GM12878 (cell line): ENCODE measurements at regions not wholly inside any gene's neighbourhood (a gene's known extent, or its start where the extent isn't known, plus 50 kb on each side); places are given as distances from the start of the nearest gene placed in this dataset.

Source experiments
- ATAC-seq: fragments of 200-7000 bp; cut with Tn5 transposase; 3 replicates; pipeline ENCODE4 v1.9.1; 2020; ENCODE audit warnings: mild to moderate bottlenecking, moderate library complexity
- BruUV-seq: library from RNA; stranded (reverse); fragments of 400-500 nt; replicated peaks from 2 replicates; lab custom pipeline; 2021; lab: Mats Ljungman, UMichigan
- CTCF ChIA-PET: fragments of 300-600 bp; sonication (Branson Sonifier 250); formaldehyde crosslinking; extraction: SDS; loops from one replicate; lab custom pipeline; 2021; ENCODE audit warnings: inconsistent platforms; lab: Yijun Ruan, JAX
- POLR2A ChIA-PET: fragments of 350-600 bp; formaldehyde crosslinking; extraction: SDS; loops from one replicate; lab custom pipeline; 2021; ENCODE audit warnings: inconsistent platforms; lab: Charles Lee
- RAD21 ChIA-PET: fragments of 300-600 bp; sonication (Branson Sonifier 250); formaldehyde crosslinking; loops from one replicate; lab custom pipeline; 2023; ENCODE audit warnings: antibody characterized with exemption; ENCODE audit not compliant: unreplicated experiment; lab: Charles Lee
- SMC1A ChIA-PET: fragments of 300-600 bp; sonication (Branson Sonifier 250); formaldehyde crosslinking; loops from one replicate; lab custom pipeline; 2023; ENCODE audit not compliant: unreplicated experiment, uncharacterized antibody; lab: Charles Lee
- DNase-seq: peaks from one replicate; pipeline ENCODE4 v3.0.0-alpha.2; 2011; ENCODE audit warnings: low read depth, low spot score
- FAIRE-seq: peaks from 3 replicates; lab custom pipeline; 2011; peaks lifted over from hg19 to GRCh38; lab: Jason Lieb, UNC
- H2AFZ ChIP-seq: 2 replicates; pipeline ENCODE4 v1.6.0; 2011; ENCODE audit warnings: low read depth, low read length, control low read depth; ENCODE audit not compliant: control insufficient read depth
- H3K27ac ChIP-seq: 2 replicates; pipeline ENCODE4 v1.5.1; 2011; ENCODE audit warnings: control low read depth; ENCODE audit not compliant: control insufficient read depth, insufficient read depth
- H3K27me3 ChIP-seq, 2 experiments: replicated peaks in 1 of 2; 2 replicates each; pipeline versions ENCODE4 v1.6.0 to v1.6.1; 2011; ENCODE audit warnings: low read length in 1 of 2; ENCODE audit not compliant: control insufficient read depth in 2 of 2, insufficient read depth in 2 of 2
- H3K36me3 ChIP-seq, 2 experiments: 2 replicates each; pipeline ENCODE4 v1.5.1; 2011; ENCODE audit warnings: low read length in 1 of 2; ENCODE audit not compliant: control insufficient read depth in 2 of 2, insufficient read depth in 2 of 2
- H3K4me1 ChIP-seq: 2 replicates; pipeline ENCODE4 v1.6.1; 2011; ENCODE audit warnings: mild to moderate bottlenecking, low read length, moderate library complexity, mixed read lengths; ENCODE audit not compliant: control insufficient read depth, insufficient read depth
- H3K4me2 ChIP-seq: 2 replicates; pipeline ENCODE4 v1.6.0; 2011; ENCODE audit warnings: control low read depth; ENCODE audit not compliant: control insufficient read depth, insufficient read depth
- H3K4me3 ChIP-seq: fragments of 200-600 bp; sonication (generic); 2 replicates; pipeline ENCODE4 v1.5.1; 2016
- H3K79me2 ChIP-seq: 2 replicates; pipeline ENCODE4 v1.6.0; 2011; ENCODE audit warnings: low read length; ENCODE audit not compliant: control insufficient read depth, insufficient read depth
- H3K9ac ChIP-seq: 2 replicates; pipeline ENCODE4 v1.8.0; 2011; ENCODE audit warnings: low read length, control low read depth, mixed read lengths; ENCODE audit not compliant: control insufficient read depth, insufficient read depth
- H3K9me3 ChIP-seq: replicated peaks from 3 replicates; pipeline ENCODE4 v1.5.1; 2011; ENCODE audit warnings: mild to moderate bottlenecking, low read length; ENCODE audit not compliant: control insufficient read depth, insufficient read depth
- H4K20me1 ChIP-seq: 2 replicates; pipeline ENCODE4 v1.6.0; 2011; ENCODE audit not compliant: control insufficient read depth, insufficient read depth
- EGR1 ChIP-seq, 2 experiments: IDR thresholded peaks; 1 replicate in 1 of 2; 2 replicates in 1 of 2; pipeline ENCODE4 v1.6.1; 2011 to 2012; ENCODE audit warnings: low read depth in 2 of 2, low read length in 2 of 2, borderline replicate concordance in 1 of 2, mild to moderate bottlenecking in 1 of 2, moderate library complexity in 1 of 2
- FOXK2 ChIP-seq: fragments of 450-650 bp; IDR thresholded peaks from 2 replicates; pipeline ENCODE4 v1.6.1; 2017; ENCODE audit warnings: mild to moderate bottlenecking, moderate library complexity
- HDAC2 ChIP-seq: fragments of 200-600 bp; sonication (generic); IDR thresholded peaks from 2 replicates; pipeline ENCODE4 v1.6.1; 2017
- JUNB ChIP-seq: IDR thresholded peaks from 2 replicates; pipeline ENCODE4 v1.6.1; 2016; ENCODE audit warnings: antibody characterized with exemption, mild to moderate bottlenecking
- KLF5 ChIP-seq: fragments of 450-650 bp; IDR thresholded peaks from 2 replicates; pipeline ENCODE4 v1.6.1; 2014; ENCODE audit warnings: mild to moderate bottlenecking; ENCODE audit not compliant: partially characterized antibody
- MYB ChIP-seq: fragments of 150-350 bp; IDR thresholded peaks from 2 replicates; pipeline ENCODE4 v1.6.1; 2014; ENCODE audit warnings: mild to moderate bottlenecking, low read depth, low read length, borderline replicate concordance
- NFIC ChIP-seq: IDR thresholded peaks from 2 replicates; pipeline ENCODE4 v1.6.1; 2012; ENCODE audit warnings: low read depth, mild to moderate bottlenecking, inconsistent platforms, low read length, moderate library complexity
- RELA ChIP-seq: fragments of 450-650 bp; IDR thresholded peaks from 2 replicates; pipeline ENCODE4 v1.8.0; 2014; ENCODE audit warnings: borderline replicate concordance; ENCODE audit not compliant: partially characterized antibody
- SREBF2 ChIP-seq: IDR thresholded peaks from 2 replicates; pipeline ENCODE4 v1.6.1; 2012; ENCODE audit warnings: mild to moderate bottlenecking, low read length
- WRNIP1 ChIP-seq: IDR thresholded peaks from 2 replicates; pipeline ENCODE4 v1.6.1; 2011; ENCODE audit warnings: low read depth, low read length, improper control_type of control experiment, borderline replicate concordance
- YBX1 ChIP-seq: fragments of 450-650 bp; IDR thresholded peaks from 2 replicates; pipeline ENCODE4 v1.6.1; 2016; ENCODE audit warnings: antibody characterized with exemption
- WGBS: methylation state at CpG from one replicate; pipeline ENCODE4 v1.1.6; 2016; ENCODE audit warnings: low lambda C conversion rate; ENCODE audit not compliant: insufficient replicate concordance, insufficient coverage; ENCODE audit errors: missing lambda C conversion rate; 5-methylcytosine and 5-hydroxymethylcytosine counted together
- in situ Hi-C: fragments of 300-500 bp; cut with MboI; formaldehyde crosslinking; loops from 9 replicates; pipeline ENCODE4 v1.14.3; 2018; ENCODE audit warnings: mixed read lengths
- intact Hi-C: fragments of 100-400 bp; cut with micrococcal nuclease; formaldehyde crosslinking; loops from one replicate; pipeline ENCODE4 v1.14.2; 2022; ENCODE audit not compliant: unreplicated experiment
- TF ChIP-seq, protein P1 (sequence below): fragments of 450-650 bp; formaldehyde crosslinking; IDR thresholded peaks from 2 replicates; pipeline ENCODE4 v1.4.0; 2022; ENCODE audit warnings: mild to moderate bottlenecking, moderate library complexity
- TF ChIP-seq, protein P2 (sequence below): fragments of 150-350 bp; IDR thresholded peaks from 2 replicates; pipeline ENCODE4 v1.6.1; 2016; ENCODE audit warnings: low read depth, low read length

DNA sequence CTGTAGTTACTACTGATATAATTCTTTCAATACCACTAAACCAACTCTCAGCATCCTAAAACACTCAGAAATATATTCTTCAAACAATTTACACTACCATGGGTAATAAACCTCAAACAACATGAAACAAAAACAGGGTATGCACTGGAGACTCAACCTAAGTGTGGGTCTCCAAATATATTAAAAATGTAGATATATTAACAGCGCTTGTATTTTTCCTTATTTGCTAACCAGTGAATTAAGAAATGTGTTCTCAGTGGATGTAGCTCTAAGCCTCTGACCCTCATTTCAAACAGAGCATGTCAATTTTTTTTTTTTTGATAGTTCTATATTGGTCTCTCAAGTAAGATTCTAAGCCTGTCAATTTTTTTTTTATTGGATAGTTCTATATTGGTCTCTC, 778.5 kb upstream of the CDH10 start:
- Histone ChIP-seq H3K9ac (no peak overlapping the region), H3K4me1 (no peaks in the 10 kb centered on the region), H3K27me3 (no peaks in the 10 kb centered on the region), H4K20me1 (no peaks in the 10 kb centered on the region), H2AFZ (no peak overlapping the region), H3K27ac (no peak overlapping the region), H3K9me3 (no peaks in the 10 kb centered on the region), H3K4me3 (no peak overlapping the region), H3K4me2 (no peak overlapping the region), H3K36me3 (no peaks in the 10 kb centered on the region), H3K79me2 (no peaks in the 10 kb centered on the region)
- no peak for TF ChIP-seq JUNB
- no TSS peak for BruUV-seq
- FAIRE-seq (no peak), DNase-seq (no peak), ATAC-seq (no peak)
- ChIA-PET CTCF (no interaction called here), POLR2A (no interaction called here), RAD21 (no interaction called here), SMC1A (no interaction called here)
- in situ Hi-C loops (no loop called here), intact Hi-C loops (no loop called here)
- WGBS, result 0% methylated on average over 1 of the region's 1 CpG

DNA sequence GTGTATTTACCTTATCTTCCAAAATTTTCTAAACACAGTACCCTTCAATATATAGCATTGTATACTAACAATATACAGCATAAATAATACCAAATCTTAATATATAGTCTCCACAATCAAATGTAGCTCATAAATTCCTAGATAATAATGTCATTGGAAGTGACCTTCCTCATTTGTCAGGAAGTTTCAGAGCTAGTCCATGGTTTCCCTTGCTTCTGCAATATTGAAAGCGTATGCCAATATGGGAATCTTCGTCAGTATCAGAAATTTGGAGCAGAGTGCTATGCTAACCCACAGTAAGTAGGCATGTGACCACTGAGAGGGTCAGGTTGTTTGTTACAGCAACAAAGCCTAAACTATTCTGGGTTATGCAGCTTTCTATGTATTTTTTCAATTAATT, 774.9 kb upstream of the CDH10 start:
- WGBS, result 0% methylated on average over 2 of the region's 2 CpGs
- Histone ChIP-seq H3K79me2 (no peaks in the 10 kb centered on the region), H3K4me1 (no peaks in the 10 kb centered on the region), H2AFZ (no peak overlapping the region), H3K9ac (no peak overlapping the region)
- no peak for FAIRE-seq
- TF ChIP-seq HDAC2 (no peak), RELA (no peak), NFIC (no peak), SREBF2 (no peak), MYB (no peak), WRNIP1 (no peak), YBX1 (no peak), FOXK2 (no peak), KLF5 (no peak), EGR1 (IDR thresholded peaks at IDR 0.05; ENCODE audit: borderline replicate concordance in 1 of 2, low read depth in 2 of 2, low read length in 2 of 2) (no peak)
- TF ChIP-seq, protein P1, sequence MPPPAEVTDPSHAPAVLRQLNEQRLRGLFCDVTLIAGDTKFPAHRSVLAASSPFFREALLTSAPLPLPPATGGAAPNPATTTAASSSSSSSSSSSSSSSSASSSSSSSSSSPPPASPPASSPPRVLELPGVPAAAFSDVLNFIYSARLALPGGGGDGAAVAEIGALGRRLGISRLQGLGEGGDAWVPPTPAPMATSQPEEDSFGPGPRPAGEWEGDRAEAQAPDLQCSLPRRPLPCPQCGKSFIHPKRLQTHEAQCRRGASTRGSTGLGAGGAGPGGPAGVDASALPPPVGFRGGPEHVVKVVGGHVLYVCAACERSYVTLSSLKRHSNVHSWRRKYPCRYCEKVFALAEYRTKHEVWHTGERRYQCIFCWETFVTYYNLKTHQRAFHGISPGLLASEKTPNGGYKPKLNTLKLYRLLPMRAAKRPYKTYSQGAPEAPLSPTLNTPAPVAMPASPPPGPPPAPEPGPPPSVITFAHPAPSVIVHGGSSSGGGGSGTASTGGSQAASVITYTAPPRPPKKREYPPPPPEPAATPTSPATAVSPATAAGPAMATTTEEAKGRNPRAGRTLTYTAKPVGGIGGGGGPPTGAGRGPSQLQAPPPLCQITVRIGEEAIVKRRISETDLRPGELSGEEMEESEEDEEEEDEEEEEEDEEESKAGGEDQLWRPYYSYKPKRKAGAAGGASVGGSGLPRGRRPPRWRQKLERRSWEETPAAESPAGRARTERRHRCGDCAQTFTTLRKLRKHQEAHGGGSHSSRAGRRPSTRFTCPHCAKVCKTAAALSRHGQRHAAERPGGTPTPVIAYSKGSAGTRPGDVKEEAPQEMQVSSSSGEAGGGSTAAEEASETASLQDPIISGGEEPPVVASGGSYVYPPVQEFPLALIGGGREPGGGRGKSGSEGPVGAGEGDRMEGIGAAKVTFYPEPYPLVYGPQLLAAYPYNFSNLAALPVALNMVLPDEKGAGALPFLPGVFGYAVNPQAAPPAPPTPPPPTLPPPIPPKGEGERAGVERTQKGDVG (CRISPR knock-in tag), result no peak
- TF ChIP-seq, protein P2, sequence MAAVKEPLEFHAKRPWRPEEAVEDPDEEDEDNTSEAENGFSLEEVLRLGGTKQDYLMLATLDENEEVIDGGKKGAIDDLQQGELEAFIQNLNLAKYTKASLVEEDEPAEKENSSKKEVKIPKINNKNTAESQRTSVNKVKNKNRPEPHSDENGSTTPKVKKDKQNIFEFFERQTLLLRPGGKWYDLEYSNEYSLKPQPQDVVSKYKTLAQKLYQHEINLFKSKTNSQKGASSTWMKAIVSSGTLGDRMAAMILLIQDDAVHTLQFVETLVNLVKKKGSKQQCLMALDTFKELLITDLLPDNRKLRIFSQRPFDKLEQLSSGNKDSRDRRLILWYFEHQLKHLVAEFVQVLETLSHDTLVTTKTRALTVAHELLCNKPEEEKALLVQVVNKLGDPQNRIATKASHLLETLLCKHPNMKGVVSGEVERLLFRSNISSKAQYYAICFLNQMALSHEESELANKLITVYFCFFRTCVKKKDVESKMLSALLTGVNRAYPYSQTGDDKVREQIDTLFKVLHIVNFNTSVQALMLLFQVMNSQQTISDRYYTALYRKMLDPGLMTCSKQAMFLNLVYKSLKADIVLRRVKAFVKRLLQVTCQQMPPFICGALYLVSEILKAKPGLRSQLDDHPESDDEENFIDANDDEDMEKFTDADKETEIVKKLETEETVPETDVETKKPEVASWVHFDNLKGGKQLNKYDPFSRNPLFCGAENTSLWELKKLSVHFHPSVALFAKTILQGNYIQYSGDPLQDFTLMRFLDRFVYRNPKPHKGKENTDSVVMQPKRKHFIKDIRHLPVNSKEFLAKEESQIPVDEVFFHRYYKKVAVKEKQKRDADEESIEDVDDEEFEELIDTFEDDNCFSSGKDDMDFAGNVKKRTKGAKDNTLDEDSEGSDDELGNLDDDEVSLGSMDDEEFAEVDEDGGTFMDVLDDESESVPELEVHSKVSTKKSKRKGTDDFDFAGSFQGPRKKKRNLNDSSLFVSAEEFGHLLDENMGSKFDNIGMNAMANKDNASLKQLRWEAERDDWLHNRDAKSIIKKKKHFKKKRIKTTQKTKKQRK, result no peak
- TF ChIP-seq, all 136 proteins: peak for 0
- BruUV-seq, result no TSS peak
- no peaks in the 10 kb centered on the region for H3K9me3 ChIP-seq
- CTCF ChIA-PET, result no interaction called here
- POLR2A ChIA-PET, result no interaction called here
- H3K27ac ChIP-seq, result no peak overlapping the region
- in situ Hi-C loops, result no loop called here
- intact Hi-C loops, result no loop called here
- H3K27me3 ChIP-seq, result no peaks in the 10 kb centered on the region
- H4K20me1 ChIP-seq, result no peaks in the 10 kb centered on the region
- H3K36me3 ChIP-seq, result no peaks in the 10 kb centered on the region
- H3K4me2 ChIP-seq, result no peak overlapping the region
- no peak for ATAC-seq
- RAD21 ChIA-PET, result no interaction called here
- DNase-seq, result no peak
- SMC1A ChIA-PET, result no interaction called here
- no peak overlapping the region for H3K4me3 ChIP-seq
